GM12874 (cell line): ENCODE measurements at regions not wholly inside any gene's neighbourhood (a gene's known extent, or its start where the extent isn't known, plus 50 kb on each side); places are given as distances from the start of the nearest gene placed in this dataset.

Source experiments
- CTCF ChIP-seq: IDR thresholded peaks from 2 replicates; pipeline ENCODE4 v1.5.1; 2011; ENCODE audit warnings: low read depth, mild to moderate bottlenecking, control low read depth, low read length, moderate library complexity; ENCODE audit not compliant: insufficient read depth

GRCh38 chrX:45748369-45748774 lies 547.7 kb upstream of the DIPK2B start:
- no peak for TF ChIP-seq CTCF

DNA sequence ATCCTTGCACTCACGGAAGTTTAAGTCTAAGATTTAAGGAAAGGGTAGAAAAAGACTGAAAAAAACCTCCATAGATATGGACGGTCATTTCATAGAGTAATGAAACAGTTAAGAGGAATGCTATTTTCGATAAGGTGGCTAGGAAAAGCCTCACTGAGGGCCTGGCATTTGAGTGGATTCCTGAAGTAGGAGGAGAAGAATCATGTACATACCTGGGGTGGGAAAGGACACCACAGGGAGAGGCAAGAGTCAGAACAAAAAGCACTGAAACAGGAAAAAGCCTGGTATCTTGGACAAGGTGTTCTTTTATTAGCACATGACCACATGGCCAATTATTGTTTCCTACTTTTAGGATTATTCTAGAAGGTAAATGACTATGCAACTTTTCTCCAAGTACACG lies 547.2 kb upstream of the DIPK2B start:
- no peak for TF ChIP-seq CTCF

DNA sequence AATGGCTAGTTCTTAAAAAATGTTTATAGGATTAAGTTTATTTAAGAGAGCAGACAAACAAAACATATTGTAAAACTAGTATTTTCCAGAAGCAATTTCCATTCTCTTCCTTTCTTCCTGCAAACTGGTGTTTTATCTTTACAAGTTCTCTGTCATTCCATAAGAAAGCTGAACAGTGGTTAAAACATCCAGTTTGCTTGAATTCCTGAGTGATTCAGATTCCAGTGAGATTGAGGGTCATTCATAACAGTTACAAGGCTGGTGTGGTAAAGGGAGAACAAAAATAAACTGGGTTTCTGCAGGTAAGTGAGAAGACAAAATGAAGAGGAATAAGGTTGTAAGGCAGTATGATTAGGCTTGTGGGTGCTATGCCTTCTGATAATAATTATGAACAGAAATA lies 544.8 kb upstream of the DIPK2B start:
- TF ChIP-seq CTCF, result no peak

GRCh38 chrX:45743906-45744625 lies 543.4 kb upstream of the DIPK2B start:
- TF ChIP-seq CTCF, result no peak

DNA sequence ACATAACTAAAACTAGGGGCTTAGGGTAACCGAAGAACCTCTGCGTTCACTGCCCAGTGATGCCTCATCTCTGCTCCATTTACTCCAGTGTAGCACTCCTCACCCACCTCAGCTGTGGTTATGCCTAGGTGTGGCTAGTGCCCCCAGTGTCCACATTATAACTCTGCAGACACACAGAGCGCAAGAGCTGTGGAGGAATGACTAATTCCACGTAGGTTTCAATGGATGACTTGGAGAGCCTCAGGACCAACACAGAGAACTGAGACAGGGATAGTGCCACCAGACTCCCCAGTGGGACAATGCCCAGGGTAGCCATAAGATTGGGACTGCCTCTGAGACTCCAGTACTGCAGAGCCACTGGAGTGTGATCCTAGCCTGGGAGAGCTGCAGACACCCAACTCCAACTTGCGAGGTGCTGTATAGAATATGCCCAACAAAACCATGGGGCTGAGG lies 542.4 kb upstream of the DIPK2B start:
- TF ChIP-seq CTCF, result 0 out of 2 replicates have a peak, but pooled peaks have one; percentile 3

DNA sequence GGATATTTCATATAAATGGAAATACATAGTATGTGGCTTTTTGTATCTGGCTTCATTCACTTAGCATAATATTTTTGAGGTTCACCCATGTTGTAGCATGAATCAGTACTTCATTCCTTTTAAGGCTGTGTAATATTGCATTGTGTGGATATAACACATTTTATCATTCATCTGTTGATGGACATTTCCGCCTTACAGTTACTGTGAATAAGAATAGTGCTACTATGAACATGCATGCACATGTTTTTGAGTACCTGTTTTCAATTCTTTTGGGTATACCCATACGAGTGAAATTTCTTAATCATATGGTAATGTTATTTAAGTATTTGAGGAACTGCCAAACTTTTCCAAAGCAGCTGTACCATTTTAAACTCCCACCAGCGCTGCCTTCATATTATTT lies 539.6 kb upstream of the DIPK2B start:
- TF ChIP-seq CTCF, result no peak

GRCh38 chrX:45735571-45735970 lies 534.9 kb upstream of the DIPK2B start:
- TF ChIP-seq CTCF, result no peak

DNA sequence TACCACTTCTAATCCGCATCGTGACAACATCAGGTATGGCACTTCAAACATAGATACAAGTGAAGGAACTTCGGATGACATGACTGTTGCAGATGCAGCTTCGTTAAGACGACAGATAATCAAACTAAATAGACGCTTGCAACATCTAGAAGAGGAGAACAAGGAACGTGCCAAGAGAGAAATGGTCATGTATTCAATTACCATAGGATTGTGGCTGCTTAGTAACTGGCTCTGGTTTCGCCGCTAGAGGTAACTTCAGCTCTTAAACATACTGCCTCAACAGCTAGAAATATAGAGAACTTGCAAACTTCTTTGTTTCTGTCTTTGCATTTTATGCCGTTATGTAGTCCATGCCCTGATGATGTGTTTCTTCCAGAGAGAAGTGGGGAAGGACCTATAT lies 530.8 kb upstream of the DIPK2B start:
- no peak for TF ChIP-seq CTCF
